ENCODE measurements at regions not wholly inside any gene's neighbourhood (a gene's known extent, or its start where the extent isn't known, plus 50 kb on each side); places are given as distances from the start of the nearest gene placed in this dataset.

GRCh38 chr16:73793871-73794437 is 502.7 kb upstream of the PSMD7 start:
- H3K4me3 ChIP-seq (replicated peaks; ENCODE audit: low read depth, low read length) = no peak overlapping the region
- DNase-seq (ENCODE audit: extremely low read depth, low read depth) = no peak
- TF ChIP-seq CTCF (IDR thresholded peaks at IDR 0.05; ENCODE audit: low read depth, low read length, missing control alignments) = no peak

DNA sequence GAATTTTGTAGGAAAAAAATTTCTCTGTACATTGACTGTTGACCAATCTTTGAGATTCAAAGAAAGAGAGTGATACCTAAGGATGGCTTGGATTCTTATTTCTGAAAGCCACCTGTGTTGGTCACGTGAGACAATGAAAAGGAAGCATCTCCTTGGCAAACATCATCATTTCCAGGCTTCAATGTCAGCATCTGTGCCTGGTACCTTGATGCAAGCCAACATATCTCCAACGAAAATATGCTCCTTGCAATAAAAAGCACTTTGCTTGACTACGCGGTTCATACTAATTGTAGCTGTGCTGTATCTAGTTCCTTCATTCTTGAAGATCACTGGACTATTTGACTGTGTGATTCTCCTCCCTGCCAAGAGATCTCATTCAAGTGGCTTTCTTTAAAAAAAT is 503.4 kb upstream of the PSMD7 start:
- no peak for DNase-seq (ENCODE audit: extremely low read depth, low read depth)
- no peak for TF ChIP-seq CTCF (IDR thresholded peaks at IDR 0.05; ENCODE audit: low read depth, low read length, missing control alignments)
- no peak overlapping the region for H3K4me3 ChIP-seq (replicated peaks; ENCODE audit: low read depth, low read length)

DNA sequence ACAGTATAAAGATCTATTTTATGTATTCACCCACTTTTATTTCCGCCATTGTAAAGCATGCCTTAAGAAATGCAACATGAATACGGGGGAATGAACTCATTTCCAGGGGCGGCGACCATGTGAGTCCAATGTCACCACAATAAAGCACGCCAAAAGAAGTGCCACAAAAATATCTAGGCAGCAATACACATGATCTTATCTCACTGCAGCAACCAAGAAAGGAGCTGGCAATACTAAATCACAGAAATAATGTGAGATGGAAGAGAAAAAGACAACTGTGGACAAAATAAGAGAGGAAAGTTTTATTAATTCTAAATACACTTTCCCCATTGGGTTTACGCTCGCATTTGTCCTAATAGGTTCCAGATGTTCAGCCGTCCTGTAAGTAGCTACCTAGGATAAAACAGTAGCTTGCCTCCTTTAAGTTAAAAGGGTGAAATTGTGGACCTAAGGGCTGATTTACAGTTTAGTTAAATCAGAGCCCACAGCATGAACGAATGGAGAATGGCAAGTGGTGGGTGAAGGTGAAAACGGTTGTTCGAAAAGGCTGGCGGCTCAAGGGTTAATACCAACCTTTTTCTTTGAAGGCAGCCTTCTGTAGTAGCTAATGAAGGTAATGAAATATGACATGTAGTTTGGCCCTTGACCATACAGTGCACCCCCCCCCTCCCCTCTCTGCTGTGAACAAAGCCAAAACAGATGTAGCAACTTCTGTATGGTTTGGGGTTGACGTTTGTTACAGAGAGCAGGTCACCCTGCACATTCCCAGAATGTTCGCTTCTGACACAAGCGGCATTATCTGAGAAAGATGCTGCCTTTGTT is 504.2 kb upstream of the PSMD7 start:
- H3K4me3 ChIP-seq (replicated peaks; ENCODE audit: low read depth, low read length) = no peak overlapping the region
- no peak for DNase-seq (ENCODE audit: extremely low read depth, low read depth)
- no peak for TF ChIP-seq CTCF (IDR thresholded peaks at IDR 0.05; ENCODE audit: low read depth, low read length, missing control alignments)

DNA sequence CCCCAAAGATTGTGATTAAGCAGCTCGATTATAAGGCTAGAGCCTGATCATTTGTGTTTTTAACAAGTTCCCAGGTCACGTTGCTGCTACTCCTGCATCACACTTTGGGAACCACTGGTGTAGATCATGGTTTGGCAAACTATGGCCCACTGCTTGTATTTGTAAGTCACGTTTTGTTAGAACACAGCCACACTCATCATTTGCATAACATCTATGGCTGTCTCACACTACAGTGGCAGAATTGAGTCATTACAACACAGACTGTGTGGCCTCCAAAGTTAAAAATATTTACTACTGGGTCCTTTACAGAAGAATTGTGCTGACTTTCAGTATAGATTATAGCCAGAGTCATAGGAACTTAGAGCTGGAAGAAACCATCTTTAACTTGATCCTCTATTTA is 515.3 kb upstream of the PSMD7 start:
- TF ChIP-seq CTCF (IDR thresholded peaks at IDR 0.05; ENCODE audit: low read depth, low read length, missing control alignments) = no peak

GRCh38 chr16:73778887-73779286 is 517.7 kb upstream of the PSMD7 start:
- TF ChIP-seq CTCF (IDR thresholded peaks at IDR 0.05; ENCODE audit: low read depth, low read length, missing control alignments) = no peak

More for the DNA sequence above, 515.3 kb upstream of the PSMD7 start:
- no peak for DNase-seq (ENCODE audit: extremely low read depth, low read depth)
- H3K4me3 ChIP-seq (replicated peaks; ENCODE audit: low read depth, low read length) = no peak overlapping the region

GRCh38 chr16:73775841-73776388 is 520.7 kb upstream of the PSMD7 start:
- no peak for DNase-seq (ENCODE audit: extremely low read depth, low read depth)
- TF ChIP-seq CTCF (IDR thresholded peaks at IDR 0.05; ENCODE audit: low read depth, low read length, missing control alignments) = no peak
- H3K4me3 ChIP-seq (replicated peaks; ENCODE audit: low read depth, low read length) = peak overlapping the region; percentile 15

More at GRCh38 chr16:73778887-73779286, 517.7 kb upstream of the PSMD7 start:
- DNase-seq (ENCODE audit: extremely low read depth, low read depth) = no peak
- H3K4me3 ChIP-seq (replicated peaks; ENCODE audit: low read depth, low read length) = no peak overlapping the region

All from HFF-Myc (cell line).